ENCODE measurements at regions not wholly inside any gene's neighbourhood (a gene's known extent, or its start where the extent isn't known, plus 50 kb on each side); places are given as distances from the start of the nearest gene placed in this dataset.

- no peak overlapping the region for H2AFZ ChIP-seq (ENCODE audit: low read length)
Observed at GRCh38 chr3:30520699-30521098, 85.7 kb upstream of the TGFBR2 start.

More at GRCh38 chr3:30520699-30521098, 85.7 kb upstream of the TGFBR2 start:
- Histone ChIP-seq H3K9me3 (ENCODE audit: insufficient read depth in 2 of 2, low read depth in 1 of 2, low read length in 1 of 2) (no peaks in the 10 kb centered on the region), H2BK5ac (ENCODE audit: low read depth, low read length) (no peak overlapping the region), H4K8ac (ENCODE audit: extremely low read depth, insufficient read depth, low read length) (no peak overlapping the region), H4K91ac (replicated peaks; ENCODE audit: insufficient read length, low read length) (no peak overlapping the region), H3K23ac (ENCODE audit: insufficient read length) (no peak overlapping the region), H2AK5ac (ENCODE audit: low read depth, low read length) (no peak overlapping the region), H3K4me2 (ENCODE audit: insufficient read depth in 1 of 2, low read depth in 2 of 2, low read length in 2 of 2) (no peak overlapping the region), H2BK20ac (ENCODE audit: low read length) (no peak overlapping the region), H3K79me2 (ENCODE audit: control insufficient read depth in 1 of 2, insufficient read depth in 2 of 2, low read length in 2 of 2) (no peaks in the 10 kb centered on the region), H2BK120ac (replicated peaks; ENCODE audit: low read depth, low read length) (no peak overlapping the region), H3K79me1 (ENCODE audit: low read depth, low read length) (no peaks in the 10 kb centered on the region), H3K27ac (ENCODE audit: low read depth, low read length) (no peak overlapping the region), H3K4ac (replicated peaks; ENCODE audit: insufficient read length, low read depth, low read length) (no peak overlapping the region), H3K9ac (replicated peaks in 1 of 4; ENCODE audit: extremely low read depth in 1 of 4, low read depth in 3 of 4, low read length in 3 of 4) (no peak overlapping the region), H2BK12ac (ENCODE audit: low read depth, low read length) (no peak overlapping the region), H3K36me3 (ENCODE audit: control insufficient read depth in 2 of 4, insufficient read depth in 4 of 4, low read length in 3 of 4) (no peaks in the 10 kb centered on the region), H3K4me3 (ENCODE audit: extremely low read depth in 1 of 4, insufficient read depth in 2 of 4, low read depth in 3 of 4, low read length in 4 of 4) (no peak overlapping the region), H3K23me2 (ENCODE audit: low read depth, low read length) (no peaks in the 10 kb centered on the region), H3K18ac (ENCODE audit: extremely low read depth, low read length) (no peak overlapping the region), H3K56ac (replicated peaks; ENCODE audit: insufficient read length, low read depth, low read length) (no peak overlapping the region), H3K27me3 (replicated peaks in 1 of 4; ENCODE audit: control insufficient read depth in 3 of 4, extremely low read depth in 1 of 4, insufficient read depth in 3 of 4, low read length in 3 of 4) (no peaks in the 10 kb centered on the region), H3K14ac (ENCODE audit: insufficient read length) (no peak overlapping the region), H2BK15ac (ENCODE audit: low read length) (no peak overlapping the region), H4K20me1 (replicated peaks in 1 of 2; ENCODE audit: control insufficient read depth in 1 of 2, insufficient read depth in 2 of 2, low read length in 2 of 2) (no peaks in the 10 kb centered on the region), H3K4me1 (replicated peaks in 1 of 4; ENCODE audit: control insufficient read depth in 3 of 4, insufficient read depth in 4 of 4, low read length in 3 of 4) (no peaks in the 10 kb centered on the region), H4K5ac (ENCODE audit: insufficient read length, low read depth, low read length) (no peak overlapping the region)
- ChIA-PET POLR2A (ENCODE audit: partially characterized antibody) (no interaction called here), CTCF (ENCODE audit: partially characterized antibody) (no interaction called here)
- DNase-seq (ENCODE audit: low read depth in 1 of 2, low spot score in 2 of 2) (no peak), FAIRE-seq (no peak)
- WGBS, 2 experiments (ENCODE audit: extremely low coverage in 1 of 2, insufficient coverage in 1 of 2, insufficient read length in 1 of 2, insufficient replicate concordance in 2 of 2, low coverage in 1 of 2, low lambda C conversion rate in 2 of 2, missing lambda C conversion rate in 1 of 2), result 96% methylated on average over 2 of the region's 2 CpGs; no CpG with 5 or more reads in 1 of the 2 experiments
- TF ChIP-seq RFX5 (IDR thresholded peaks at IDR 0.05; ENCODE audit: borderline replicate concordance, low read depth, low read length) (no peak), KDM5A (IDR thresholded peaks at IDR 0.05; ENCODE audit: low read length) (no peak), BACH1 (IDR thresholded peaks at IDR 0.05; ENCODE audit: low read length) (no peak), TEAD4 (IDR thresholded peaks at IDR 0.05; ENCODE audit: low read depth, low read length) (no peak), TBP (IDR thresholded peaks at IDR 0.05; ENCODE audit: low read depth, low read length) (no peak), TAF1 (IDR thresholded peaks at IDR 0.05; ENCODE audit: low read depth, low read length) (no peak), SUZ12 (IDR thresholded peaks at IDR 0.05; ENCODE audit: low read length) (no peak), ASH2L (IDR thresholded peaks at IDR 0.05; ENCODE audit: low read length) (no peak), GTF2F1 (IDR thresholded peaks at IDR 0.05; ENCODE audit: borderline replicate concordance, low read depth, low read length) (no peak)
